ENCODE measurements at regions not wholly inside any gene's neighbourhood (a gene's known extent, or its start where the extent isn't known, plus 50 kb on each side); places are given as distances from the start of the nearest gene placed in this dataset.
"Not testable (repeated sequence)": the region's sequence is repeated elsewhere in the genome, so short reads cannot be mapped to it uniquely, and the experiment has no call there.

- DNase-seq, result not testable (repeated sequence)
These were observed 120.7 kb upstream of the NIPA1 start for GRCh38 chr15:22665711-22666110.

GRCh38 chr15:22684786-22685185, 101.7 kb upstream of the NIPA1 start:
- not testable (repeated sequence) for DNase-seq

- DNase-seq, result not testable (repeated sequence)
These were observed 86.6 kb upstream of the NIPA1 start for GRCh38 chr15:22699881-22700280.

- not testable (repeated sequence) for DNase-seq
These were observed 75.6 kb upstream of the NIPA1 start for GRCh38 chr15:22710831-22711341.

- DNase-seq, result not testable (repeated sequence)
These were observed 72.5 kb upstream of the NIPA1 start for GRCh38 chr15:22713933-22714332.

- DNase-seq, result not testable (repeated sequence)
These were observed 71.9 kb upstream of the NIPA1 start for GRCh38 chr15:22714358-22715132.

- not testable (repeated sequence) for DNase-seq
These were observed 71.2 kb upstream of the NIPA1 start for GRCh38 chr15:22715133-22715845.

- DNase-seq, result not testable (repeated sequence)
These were observed 66.5 kb upstream of the NIPA1 start for GRCh38 chr15:22719980-22720379.

- DNase-seq, result not testable (repeated sequence)
These were observed 60.3 kb upstream of the NIPA1 start for GRCh38 chr15:22726104-22726503.

GRCh38 chr15:22735067-22735466, 51.4 kb upstream of the NIPA1 start:
- DNase-seq, result not testable (repeated sequence)

- DNase-seq, result no peak
These were observed 50.7 kb upstream of the NIPA1 start for GRCh38 chr15:22735781-22736180.

- DNase-seq, result not testable (repeated sequence)
These were observed 50.2 kb upstream of the NIPA1 start for GRCh38 chr15:22736200-22736599.

All from C1 segment of cervical spinal cord (tissue), 14 donors.